Endothelial cell (in vitro differentiated cells): ENCODE measurements at regions not wholly inside any gene's neighbourhood (a gene's known extent, or its start where the extent isn't known, plus 50 kb on each side); places are given as distances from the start of the nearest gene placed in this dataset.

Source experiments
- DNase-seq: peaks from one replicate; pipeline ENCODE4 v3.0.0; 2021; ENCODE audit warnings: low spot score
- H3K27ac Mint-ChIP-seq: one replicate; pipeline ENCODE4 v1.8.0; 2021; ENCODE audit warnings: mixed read lengths, inconsistent platforms; ENCODE audit not compliant: unreplicated experiment
- H3K27me3 Mint-ChIP-seq: one replicate; pipeline ENCODE4 v1.8.0; 2021; ENCODE audit warnings: mild to moderate bottlenecking, moderate library complexity, mixed read lengths, inconsistent platforms; ENCODE audit not compliant: unreplicated experiment
- H3K36me3 Mint-ChIP-seq: one replicate; pipeline ENCODE4 v1.8.0; 2021; ENCODE audit warnings: mild to moderate bottlenecking, low read depth, mixed read lengths, inconsistent platforms; ENCODE audit not compliant: unreplicated experiment
- H3K4me1 Mint-ChIP-seq: one replicate; pipeline ENCODE4 v1.8.0; 2021; ENCODE audit warnings: mild to moderate bottlenecking, mixed read lengths, inconsistent platforms; ENCODE audit not compliant: unreplicated experiment
- H3K4me3 Mint-ChIP-seq: one replicate; pipeline ENCODE4 v1.8.0; 2021; ENCODE audit warnings: mild to moderate bottlenecking, mixed read lengths, inconsistent platforms; ENCODE audit not compliant: unreplicated experiment
- H3K9me3 Mint-ChIP-seq: one replicate; pipeline ENCODE4 v1.8.0; 2021; ENCODE audit warnings: mixed read lengths, inconsistent platforms; ENCODE audit not compliant: unreplicated experiment
- TF ChIP-seq, protein P1 (sequence below): fragments of 200-600 bp; sonication (generic); IDR thresholded peaks from one replicate; pipeline ENCODE4 v1.5.0; 2021; ENCODE audit warnings: antibody characterized with exemption; ENCODE audit not compliant: unreplicated experiment

DNA sequence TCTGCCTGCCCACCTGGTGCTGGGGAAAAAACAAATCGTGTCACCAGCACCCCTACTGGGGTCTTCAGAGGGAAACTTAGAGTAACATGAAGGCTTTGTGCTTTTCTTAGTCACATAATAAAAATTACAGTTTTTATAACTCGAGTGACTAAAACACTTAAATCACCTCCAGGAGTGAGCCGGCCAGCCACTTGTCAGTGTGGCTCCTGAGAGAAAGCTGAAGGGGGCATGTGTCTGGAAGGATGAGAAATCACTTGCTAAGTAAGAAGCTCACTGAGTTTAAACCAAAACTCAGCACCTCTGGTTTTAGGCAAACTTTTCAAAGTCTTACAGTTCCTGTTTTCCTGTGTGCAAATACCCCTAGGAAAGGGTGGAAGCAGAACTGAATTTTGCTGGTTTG, 372.2 kb downstream of the CDH26 start:
- no peaks in the 10 kb centered on the region for H3K4me1 Mint-ChIP-seq
- no peaks in the 10 kb centered on the region for H3K9me3 Mint-ChIP-seq
- TF ChIP-seq, protein P1, sequence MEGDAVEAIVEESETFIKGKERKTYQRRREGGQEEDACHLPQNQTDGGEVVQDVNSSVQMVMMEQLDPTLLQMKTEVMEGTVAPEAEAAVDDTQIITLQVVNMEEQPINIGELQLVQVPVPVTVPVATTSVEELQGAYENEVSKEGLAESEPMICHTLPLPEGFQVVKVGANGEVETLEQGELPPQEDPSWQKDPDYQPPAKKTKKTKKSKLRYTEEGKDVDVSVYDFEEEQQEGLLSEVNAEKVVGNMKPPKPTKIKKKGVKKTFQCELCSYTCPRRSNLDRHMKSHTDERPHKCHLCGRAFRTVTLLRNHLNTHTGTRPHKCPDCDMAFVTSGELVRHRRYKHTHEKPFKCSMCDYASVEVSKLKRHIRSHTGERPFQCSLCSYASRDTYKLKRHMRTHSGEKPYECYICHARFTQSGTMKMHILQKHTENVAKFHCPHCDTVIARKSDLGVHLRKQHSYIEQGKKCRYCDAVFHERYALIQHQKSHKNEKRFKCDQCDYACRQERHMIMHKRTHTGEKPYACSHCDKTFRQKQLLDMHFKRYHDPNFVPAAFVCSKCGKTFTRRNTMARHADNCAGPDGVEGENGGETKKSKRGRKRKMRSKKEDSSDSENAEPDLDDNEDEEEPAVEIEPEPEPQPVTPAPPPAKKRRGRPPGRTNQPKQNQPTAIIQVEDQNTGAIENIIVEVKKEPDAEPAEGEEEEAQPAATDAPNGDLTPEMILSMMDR, result no peak
- DNase-seq, result no peak
- no peak overlapping the region for H3K27ac Mint-ChIP-seq
- H3K27me3 Mint-ChIP-seq, result no peaks in the 10 kb centered on the region
- no peaks in the 10 kb centered on the region for H3K36me3 Mint-ChIP-seq
- no peak overlapping the region for H3K4me3 Mint-ChIP-seq

DNA sequence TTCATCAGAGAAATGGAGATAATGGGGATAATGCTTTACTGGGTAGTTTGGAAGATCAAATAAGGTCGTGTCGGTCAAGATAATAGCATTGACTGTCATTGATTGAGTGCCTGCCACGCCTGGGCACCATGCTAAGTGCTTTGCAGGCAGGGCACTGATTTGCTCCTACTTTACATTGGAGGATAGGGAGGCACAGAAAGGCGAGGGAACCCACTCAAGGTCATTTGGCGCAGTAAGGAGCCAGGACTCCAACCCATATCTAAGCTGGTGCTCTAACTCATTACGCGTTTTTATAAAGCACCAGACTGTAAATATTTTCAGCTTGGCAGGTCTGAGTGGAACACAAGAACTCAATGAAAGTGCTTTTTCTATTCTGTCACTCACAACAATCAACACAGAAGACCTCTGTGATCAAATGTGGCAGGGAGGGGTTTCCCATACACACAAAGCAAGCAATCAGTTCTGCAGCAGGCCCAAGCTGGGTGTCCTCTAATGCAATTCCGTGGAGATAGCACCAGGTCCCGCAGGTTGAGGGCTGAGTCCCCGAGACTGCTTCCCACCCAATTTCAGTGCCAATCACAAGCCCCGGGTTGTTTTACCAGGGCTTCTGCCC, 373.6 kb downstream of the CDH26 start:
- no peaks in the 10 kb centered on the region for H3K4me1 Mint-ChIP-seq
- no peak for DNase-seq
- TF ChIP-seq, protein P1, result no peak
- no peaks in the 10 kb centered on the region for H3K36me3 Mint-ChIP-seq
- H3K9me3 Mint-ChIP-seq, result no peaks in the 10 kb centered on the region
- H3K27me3 Mint-ChIP-seq, result no peaks in the 10 kb centered on the region
- no peak overlapping the region for H3K4me3 Mint-ChIP-seq
- no peak overlapping the region for H3K27ac Mint-ChIP-seq

GRCh38 chr20:60332523-60332922, 374.3 kb downstream of the CDH26 start:
- TF ChIP-seq, protein P1, result no peak
- Mint-ChIP-seq H3K27ac (no peak overlapping the region), H3K4me1 (no peaks in the 10 kb centered on the region), H3K9me3 (no peaks in the 10 kb centered on the region), H3K4me3 (no peak overlapping the region), H3K36me3 (no peaks in the 10 kb centered on the region), H3K27me3 (no peaks in the 10 kb centered on the region)
- DNase-seq, result no peak

- TF ChIP-seq, protein P1, result no peak
- Mint-ChIP-seq H3K27me3 (no peaks in the 10 kb centered on the region), H3K36me3 (no peaks in the 10 kb centered on the region), H3K4me1 (no peaks in the 10 kb centered on the region), H3K4me3 (no peak overlapping the region), H3K9me3 (no peaks in the 10 kb centered on the region), H3K27ac (no peak overlapping the region)
- no peak for DNase-seq
These were observed 376.7 kb downstream of the CDH26 start for GRCh38 chr20:60334911-60335310.

GRCh38 chr20:60338556-60338955, 380.3 kb downstream of the CDH26 start:
- TF ChIP-seq, protein P1, result no peak
- no peaks in the 10 kb centered on the region for H3K9me3 Mint-ChIP-seq

More at GRCh38 chr20:60338556-60338955, 380.3 kb downstream of the CDH26 start:
- H3K4me1 Mint-ChIP-seq, result no peaks in the 10 kb centered on the region
- H3K27ac Mint-ChIP-seq, result no peak overlapping the region
- DNase-seq, result no peak
- H3K27me3 Mint-ChIP-seq, result no peaks in the 10 kb centered on the region
- no peak overlapping the region for H3K4me3 Mint-ChIP-seq
- no peaks in the 10 kb centered on the region for H3K36me3 Mint-ChIP-seq
